ENCODE measurements at regions not wholly inside any gene's neighbourhood (a gene's known extent, or its start where the extent isn't known, plus 50 kb on each side); places are given as distances from the start of the nearest gene placed in this dataset.

GRCh38 chr7:117941138-117941810 is 68.0 kb upstream of the CTTNBP2 start:
- TF ChIP-seq CTCF (IDR thresholded peaks at IDR 0.05; ENCODE audit: low read depth, low read length, missing input control) (no peak), EGR1 (IDR thresholded peaks at IDR 0.05; ENCODE audit: low read depth in 2 of 2) (no peak), ZBTB33 (IDR thresholded peaks at IDR 0.05) (no peak), SP1 (IDR thresholded peaks at IDR 0.05) (no peak), REST (IDR thresholded peaks at IDR 0.05) (no peak), YY1 (IDR thresholded peaks at IDR 0.05) (no peak), JUND (IDR thresholded peaks at IDR 0.05) (no peak), HNF4A (conservative IDR thresholded peaks at IDR 0.05) (no peak), ATF3 (IDR thresholded peaks at IDR 0.05) (no peak), TAF1 (conservative IDR thresholded peaks at IDR 0.05) (no peak)

All from liver (tissue), 3 donors.